ENCODE measurements at regions not wholly inside any gene's neighbourhood (a gene's known extent, or its start where the extent isn't known, plus 50 kb on each side); places are given as distances from the start of the nearest gene placed in this dataset.

DNA sequence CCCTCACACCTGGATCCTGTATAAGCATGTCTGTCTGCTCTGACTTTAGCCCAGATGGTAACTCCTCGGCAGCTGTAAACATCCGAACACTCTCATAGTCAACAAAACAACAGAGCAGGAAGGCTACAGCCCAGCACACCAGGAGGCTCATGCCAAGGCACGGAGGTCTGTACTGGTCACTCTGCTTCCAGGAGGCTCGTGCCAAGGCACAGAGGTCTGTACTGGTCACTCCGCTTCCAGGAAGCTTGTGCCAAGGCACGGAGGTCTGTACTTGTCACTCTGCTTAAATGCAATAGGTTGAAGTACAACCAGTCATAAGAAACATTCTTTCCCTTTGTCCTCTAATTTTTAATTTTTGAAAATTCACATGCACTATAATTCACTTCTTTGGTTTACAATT lies 190.1 kb upstream of the CDH4 start:
- TF ChIP-seq, protein P1, sequence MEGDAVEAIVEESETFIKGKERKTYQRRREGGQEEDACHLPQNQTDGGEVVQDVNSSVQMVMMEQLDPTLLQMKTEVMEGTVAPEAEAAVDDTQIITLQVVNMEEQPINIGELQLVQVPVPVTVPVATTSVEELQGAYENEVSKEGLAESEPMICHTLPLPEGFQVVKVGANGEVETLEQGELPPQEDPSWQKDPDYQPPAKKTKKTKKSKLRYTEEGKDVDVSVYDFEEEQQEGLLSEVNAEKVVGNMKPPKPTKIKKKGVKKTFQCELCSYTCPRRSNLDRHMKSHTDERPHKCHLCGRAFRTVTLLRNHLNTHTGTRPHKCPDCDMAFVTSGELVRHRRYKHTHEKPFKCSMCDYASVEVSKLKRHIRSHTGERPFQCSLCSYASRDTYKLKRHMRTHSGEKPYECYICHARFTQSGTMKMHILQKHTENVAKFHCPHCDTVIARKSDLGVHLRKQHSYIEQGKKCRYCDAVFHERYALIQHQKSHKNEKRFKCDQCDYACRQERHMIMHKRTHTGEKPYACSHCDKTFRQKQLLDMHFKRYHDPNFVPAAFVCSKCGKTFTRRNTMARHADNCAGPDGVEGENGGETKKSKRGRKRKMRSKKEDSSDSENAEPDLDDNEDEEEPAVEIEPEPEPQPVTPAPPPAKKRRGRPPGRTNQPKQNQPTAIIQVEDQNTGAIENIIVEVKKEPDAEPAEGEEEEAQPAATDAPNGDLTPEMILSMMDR (conservative IDR thresholded peaks at IDR 0.05; ENCODE audit: low read depth, low read length), result no peak
- no peak for TF ChIP-seq EZH2 (IDR thresholded peaks at IDR 0.05; ENCODE audit: low read length, unreplicated experiment)
- TF ChIP-seq EZH2phosphoT487 (IDR thresholded peaks at IDR 0.05; ENCODE audit: borderline replicate concordance, low read length), result no peak
